ENCODE measurements at regions not wholly inside any gene's neighbourhood (a gene's known extent, or its start where the extent isn't known, plus 50 kb on each side); places are given as distances from the start of the nearest gene placed in this dataset.

DNA sequence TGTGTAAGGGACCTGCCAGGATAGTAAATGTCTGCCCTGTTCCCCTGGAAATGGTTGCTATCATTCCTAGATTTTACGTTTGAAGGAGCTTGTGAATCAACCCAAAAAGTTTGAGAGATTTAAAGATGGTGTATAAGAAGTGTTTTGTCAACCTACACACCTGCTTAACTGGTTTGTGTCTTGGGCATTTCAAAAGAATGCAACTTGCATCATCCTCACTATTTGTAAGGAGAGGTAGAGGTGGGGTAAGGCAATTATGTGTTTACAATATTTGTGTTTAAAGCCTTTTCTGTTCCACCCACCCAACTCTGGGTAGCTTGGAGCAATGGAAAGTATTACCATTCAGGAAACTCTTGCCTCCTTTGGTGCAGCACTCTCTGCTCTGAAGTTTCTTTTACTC is 314.2 kb upstream of the RARB start:
- TF ChIP-seq CTCF (IDR thresholded peaks at IDR 0.05) (no peak), POLR2AphosphoS5 (IDR thresholded peaks at IDR 0.05) (no peak), POLR2A (IDR thresholded peaks at IDR 0.05; ENCODE audit: low read depth) (no peak), EP300 (IDR thresholded peaks at IDR 0.05) (no peak)

Data from esophagus muscularis mucosa (tissue), 4 donors.